Activated T-helper 17 cell treated with anti-CD3 and anti-CD28 coated beads, Interleukin-2, amount 50 U/mL, for 72 hours (primary cell): ENCODE measurements at regions not wholly inside any gene's neighbourhood (a gene's known extent, or its start where the extent isn't known, plus 50 kb on each side); places are given as distances from the start of the nearest gene placed in this dataset.
A peak's percentile ranks its signal among the peaks of the same experiment; 100 is the strongest.

Experiments
- ATAC-seq: fragments of 150-1000 bp; cut with Tn5 transposase; replicated peaks from 2 replicates; pipeline ENCODE4 v1.10.0; 2021; ENCODE audit warnings: mild to moderate bottlenecking, moderate library complexity
- H3K27ac Mint-ChIP-seq: one replicate; pipeline ENCODE4 v1.8.0; 2022; ENCODE audit warnings: mixed read lengths
- H3K27me3 Mint-ChIP-seq: one replicate; pipeline ENCODE4 v1.8.0; 2022; ENCODE audit warnings: mixed read lengths
- H3K36me3 Mint-ChIP-seq: one replicate; pipeline ENCODE4 v1.8.0; 2022; ENCODE audit warnings: low read depth, mild to moderate bottlenecking, mixed read lengths
- H3K4me1 Mint-ChIP-seq: one replicate; pipeline ENCODE4 v1.8.0; 2022; ENCODE audit warnings: mixed read lengths
- H3K4me3 Mint-ChIP-seq: one replicate; pipeline ENCODE4 v1.8.0; 2022; ENCODE audit warnings: mild to moderate bottlenecking, mixed read lengths
- H3K9me3 Mint-ChIP-seq: one replicate; pipeline ENCODE4 v1.8.0; 2022; ENCODE audit warnings: mixed read lengths

GRCh38 chr7:12768948-12769347, 81.5 kb downstream of the ARL4A start:
- H3K4me3 Mint-ChIP-seq = no peak overlapping the region
- ATAC-seq = no peak
- H3K4me1 Mint-ChIP-seq = peaks cover 3% of the 10 kb centered on the region
- no peaks in the 10 kb centered on the region for H3K9me3 Mint-ChIP-seq
- peaks cover 11% of the 10 kb centered on the region for H3K27me3 Mint-ChIP-seq
- H3K27ac Mint-ChIP-seq = no peak overlapping the region
- H3K36me3 Mint-ChIP-seq = no peaks in the 10 kb centered on the region

GRCh38 chr7:12769444-12769843, 82.0 kb downstream of the ARL4A start:
- Mint-ChIP-seq H3K27ac (no peak overlapping the region), H3K9me3 (no peaks in the 10 kb centered on the region)

GRCh38 chr7:12770227-12770975, 83.0 kb downstream of the ARL4A start:
- Mint-ChIP-seq H3K36me3 (no peaks in the 10 kb centered on the region), H3K27ac (no peak overlapping the region), H3K4me1 (peaks cover 3% of the 10 kb centered on the region), H3K4me3 (no peak overlapping the region), H3K27me3 (peaks cover 11% of the 10 kb centered on the region), H3K9me3 (no peaks in the 10 kb centered on the region)
- no peak for ATAC-seq

More at GRCh38 chr7:12769444-12769843, 82.0 kb downstream of the ARL4A start:
- ATAC-seq = no peak
- peaks cover 11% of the 10 kb centered on the region for H3K27me3 Mint-ChIP-seq
- H3K36me3 Mint-ChIP-seq = no peaks in the 10 kb centered on the region
- no peak overlapping the region for H3K4me3 Mint-ChIP-seq
- H3K4me1 Mint-ChIP-seq = peaks cover 3% of the 10 kb centered on the region

GRCh38 chr7:12771378-12771877, 84.0 kb downstream of the ARL4A start:
- Mint-ChIP-seq H3K4me3 (no peak overlapping the region), H3K4me1 (peaks cover 3% of the 10 kb centered on the region), H3K27ac (no peak overlapping the region), H3K9me3 (no peaks in the 10 kb centered on the region), H3K27me3 (peaks cover 11% of the 10 kb centered on the region), H3K36me3 (no peaks in the 10 kb centered on the region)
- ATAC-seq = no peak

GRCh38 chr7:12772768-12773167, 85.3 kb downstream of the ARL4A start:
- peaks cover 11% of the 10 kb centered on the region for H3K27me3 Mint-ChIP-seq
- H3K4me1 Mint-ChIP-seq = peaks cover 3% of the 10 kb centered on the region
- H3K9me3 Mint-ChIP-seq = no peaks in the 10 kb centered on the region
- H3K27ac Mint-ChIP-seq = no peak overlapping the region
- ATAC-seq = no peak
- no peak overlapping the region for H3K4me3 Mint-ChIP-seq
- H3K36me3 Mint-ChIP-seq = no peaks in the 10 kb centered on the region

GRCh38 chr7:12777257-12777656, 89.8 kb downstream of the ARL4A start:
- Mint-ChIP-seq H3K4me1 (peaks cover 2% of the 10 kb centered on the region), H3K4me3 (no peak overlapping the region), H3K36me3 (no peaks in the 10 kb centered on the region), H3K27ac (no peak overlapping the region), H3K9me3 (no peaks in the 10 kb centered on the region), H3K27me3 (peaks cover 11% of the 10 kb centered on the region)
- ATAC-seq = no peak

- Mint-ChIP-seq H3K9me3 (no peaks in the 10 kb centered on the region), H3K4me1 (no peaks in the 10 kb centered on the region), H3K27ac (no peak overlapping the region), H3K36me3 (no peaks in the 10 kb centered on the region), H3K4me3 (no peak overlapping the region), H3K27me3 (peaks cover 3% of the 10 kb centered on the region)
- ATAC-seq = no peak
Observed at GRCh38 chr7:12779947-12780346, 92.5 kb downstream of the ARL4A start.

GRCh38 chr7:12783421-12784095, 96.1 kb downstream of the ARL4A start:
- Mint-ChIP-seq H3K27ac (no peak overlapping the region), H3K27me3 (peaks cover 3% of the 10 kb centered on the region), H3K36me3 (no peaks in the 10 kb centered on the region), H3K9me3 (no peaks in the 10 kb centered on the region), H3K4me1 (no peaks in the 10 kb centered on the region), H3K4me3 (no peak overlapping the region)
- ATAC-seq = no peak

GRCh38 chr7:12785473-12785872, 98.0 kb downstream of the ARL4A start:
- H3K27me3 Mint-ChIP-seq = no peaks in the 10 kb centered on the region
- H3K4me1 Mint-ChIP-seq = no peaks in the 10 kb centered on the region
- H3K36me3 Mint-ChIP-seq = no peaks in the 10 kb centered on the region
- H3K27ac Mint-ChIP-seq = no peak overlapping the region
- no peak for ATAC-seq
- no peaks in the 10 kb centered on the region for H3K9me3 Mint-ChIP-seq
- no peak overlapping the region for H3K4me3 Mint-ChIP-seq

- H3K27me3 Mint-ChIP-seq = no peaks in the 10 kb centered on the region
- H3K4me1 Mint-ChIP-seq = no peaks in the 10 kb centered on the region
- no peak overlapping the region for H3K27ac Mint-ChIP-seq
- H3K4me3 Mint-ChIP-seq = no peak overlapping the region
- ATAC-seq = no peak
- no peaks in the 10 kb centered on the region for H3K9me3 Mint-ChIP-seq
- no peaks in the 10 kb centered on the region for H3K36me3 Mint-ChIP-seq
Observed at GRCh38 chr7:12786494-12786893, 99.1 kb downstream of the ARL4A start.

- Mint-ChIP-seq H3K36me3 (no peaks in the 10 kb centered on the region), H3K9me3 (no peaks in the 10 kb centered on the region), H3K27me3 (no peaks in the 10 kb centered on the region), H3K27ac (no peak overlapping the region), H3K4me3 (no peak overlapping the region), H3K4me1 (no peaks in the 10 kb centered on the region)
- peak; percentile 41 for ATAC-seq
Observed at GRCh38 chr7:12788171-12788570, 100.7 kb downstream of the ARL4A start.

- no peaks in the 10 kb centered on the region for H3K36me3 Mint-ChIP-seq
- no peaks in the 10 kb centered on the region for H3K4me1 Mint-ChIP-seq
- peak; percentile 95 for ATAC-seq
- no peaks in the 10 kb centered on the region for H3K27me3 Mint-ChIP-seq
- H3K27ac Mint-ChIP-seq = no peak overlapping the region
- no peaks in the 10 kb centered on the region for H3K9me3 Mint-ChIP-seq
- no peak overlapping the region for H3K4me3 Mint-ChIP-seq
Observed at GRCh38 chr7:12788591-12788990, 101.2 kb downstream of the ARL4A start.

GRCh38 chr7:12794722-12795302, 107.4 kb downstream of the ARL4A start:
- Mint-ChIP-seq H3K9me3 (no peaks in the 10 kb centered on the region), H3K4me1 (peaks cover 4% of the 10 kb centered on the region), H3K4me3 (no peak overlapping the region), H3K36me3 (no peaks in the 10 kb centered on the region), H3K27me3 (no peaks in the 10 kb centered on the region), H3K27ac (no peak overlapping the region)
- peak; percentile 29 for ATAC-seq

GRCh38 chr7:12796397-12797127, 109.1 kb downstream of the ARL4A start:
- Mint-ChIP-seq H3K9me3 (no peaks in the 10 kb centered on the region), H3K4me1 (peaks cover 4% of the 10 kb centered on the region), H3K36me3 (no peaks in the 10 kb centered on the region), H3K4me3 (no peak overlapping the region), H3K27me3 (no peaks in the 10 kb centered on the region), H3K27ac (peak overlapping the region; percentile 28)
- peak; percentile 75 for ATAC-seq
